ENCODE measurements at regions not wholly inside any gene's neighbourhood (a gene's known extent, or its start where the extent isn't known, plus 50 kb on each side); places are given as distances from the start of the nearest gene placed in this dataset.

DNA sequence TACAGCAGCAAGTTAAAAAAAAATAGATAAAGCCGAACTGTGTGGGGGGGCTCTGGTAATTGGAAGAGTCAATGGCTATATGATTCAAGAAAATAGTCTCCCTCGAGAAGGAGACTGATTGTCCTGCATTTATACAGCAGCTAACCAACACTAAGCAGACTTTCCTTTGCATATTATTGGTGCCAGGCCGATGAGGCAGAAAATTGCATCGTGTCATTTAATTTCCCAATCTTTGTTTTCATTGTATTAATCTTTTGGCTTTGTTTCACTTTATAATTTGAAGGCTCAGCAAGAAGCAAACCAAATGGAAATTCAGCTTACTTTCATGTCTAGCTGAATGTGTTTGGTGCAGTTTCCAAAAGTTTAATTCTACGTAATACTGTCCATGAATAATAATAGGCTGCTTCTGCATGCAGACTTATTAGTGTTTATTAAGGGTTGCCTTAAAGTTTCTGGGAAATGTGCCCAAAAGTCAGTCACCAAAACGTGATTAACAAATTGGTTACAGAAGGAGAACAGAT, 258.5 kb downstream of the HACE1 start:
- ChIA-PET SMC1A (ENCODE audit: uncharacterized antibody, unreplicated experiment) (no interaction called here), CTCF (no interaction called here), POLR2A (no interaction called here), RAD21 (ENCODE audit: unreplicated experiment) (no interaction called here)
- Histone ChIP-seq H3K9ac (ENCODE audit: control insufficient read depth, insufficient read depth, low read length) (no peak overlapping the region), H3K4me2 (ENCODE audit: control insufficient read depth, insufficient read depth) (no peak overlapping the region), H3K36me3 (ENCODE audit: control insufficient read depth in 2 of 2, insufficient read depth in 2 of 2, low read length in 1 of 2) (no peaks in the 10 kb centered on the region), H3K4me1 (ENCODE audit: control insufficient read depth, insufficient read depth, low read length) (no peaks in the 10 kb centered on the region), H3K27ac (ENCODE audit: control insufficient read depth, insufficient read depth) (no peak overlapping the region), H3K79me2 (ENCODE audit: control insufficient read depth, insufficient read depth, low read length) (no peaks in the 10 kb centered on the region), H3K4me3 (no peak overlapping the region), H3K9me3 (replicated peaks; ENCODE audit: control insufficient read depth, insufficient read depth, low read length) (no peaks in the 10 kb centered on the region), H3K27me3 (replicated peaks in 1 of 2; ENCODE audit: control insufficient read depth in 2 of 2, insufficient read depth in 2 of 2, low read length in 1 of 2) (no peaks in the 10 kb centered on the region), H2AFZ (ENCODE audit: control insufficient read depth, low read depth, low read length) (no peak overlapping the region), H4K20me1 (ENCODE audit: control insufficient read depth, insufficient read depth) (no peaks in the 10 kb centered on the region)
- no peak for DNase-seq (ENCODE audit: low read depth, low spot score)
- no peak for FAIRE-seq
- no peak for TF ChIP-seq EP300 (IDR thresholded peaks at IDR 0.05; ENCODE audit: borderline replicate concordance in 1 of 2, control insufficient read depth in 1 of 2, low read depth in 2 of 2, low read length in 2 of 2)
- no peak for TF ChIP-seq TCF3 (IDR thresholded peaks at IDR 0.05; ENCODE audit: borderline replicate concordance, insufficient read depth, low read depth, low read length)
- intact Hi-C loops (cut with micrococcal nuclease; ENCODE audit: unreplicated experiment): no loop called here
- 33% methylated on average over 6 of the region's 6 CpGs for WGBS (ENCODE audit: insufficient coverage, insufficient replicate concordance, low lambda C conversion rate, missing lambda C conversion rate)
- no TSS peak for BruUV-seq (replicated peaks)
- ATAC-seq: no peak
- in situ Hi-C loops (cut with MboI): no loop called here

DNA sequence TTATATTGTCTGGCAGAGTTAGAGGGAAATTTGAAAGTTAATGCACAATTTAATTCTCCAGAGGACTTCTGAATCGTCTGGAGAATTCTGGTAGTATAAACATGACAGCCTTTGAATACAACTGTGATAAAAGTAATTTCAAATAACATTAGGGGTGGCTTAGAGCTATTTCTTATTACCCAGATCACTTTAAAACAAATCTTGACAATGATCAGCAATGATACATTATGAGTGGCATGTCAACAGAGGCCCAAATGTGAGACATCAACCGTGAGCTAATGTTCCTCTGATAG, 259.1 kb downstream of the HACE1 start:
- TF ChIP-seq MTA2 (IDR thresholded peaks at IDR 0.05; ENCODE audit: low read depth) (no peak), BMI1 (IDR thresholded peaks at IDR 0.05; ENCODE audit: borderline replicate concordance) (no peak), DPF2 (IDR thresholded peaks at IDR 0.05) (no peak), SIN3A (IDR thresholded peaks at IDR 0.05; ENCODE audit: low read depth, low read length) (no peak), BACH1 (IDR thresholded peaks at IDR 0.05; ENCODE audit: borderline replicate concordance) (no peak), CHD2 (IDR thresholded peaks at IDR 0.05; ENCODE audit: borderline replicate concordance, low read depth, low read length) (no peak), ZNF274 (IDR thresholded peaks at IDR 0.05; ENCODE audit: insufficient read depth, insufficient read length) (no peak), ZNF384 (IDR thresholded peaks at IDR 0.05; ENCODE audit: borderline replicate concordance, low read depth, low read length) (no peak), RBBP5 (conservative IDR thresholded peaks at IDR 0.05) (no peak), ZNF24 (IDR thresholded peaks at IDR 0.05) (no peak), FOS (IDR thresholded peaks at IDR 0.05; ENCODE audit: borderline replicate concordance, extremely low read depth, insufficient read length) (no peak)
- TF ChIP-seq, protein P1, sequence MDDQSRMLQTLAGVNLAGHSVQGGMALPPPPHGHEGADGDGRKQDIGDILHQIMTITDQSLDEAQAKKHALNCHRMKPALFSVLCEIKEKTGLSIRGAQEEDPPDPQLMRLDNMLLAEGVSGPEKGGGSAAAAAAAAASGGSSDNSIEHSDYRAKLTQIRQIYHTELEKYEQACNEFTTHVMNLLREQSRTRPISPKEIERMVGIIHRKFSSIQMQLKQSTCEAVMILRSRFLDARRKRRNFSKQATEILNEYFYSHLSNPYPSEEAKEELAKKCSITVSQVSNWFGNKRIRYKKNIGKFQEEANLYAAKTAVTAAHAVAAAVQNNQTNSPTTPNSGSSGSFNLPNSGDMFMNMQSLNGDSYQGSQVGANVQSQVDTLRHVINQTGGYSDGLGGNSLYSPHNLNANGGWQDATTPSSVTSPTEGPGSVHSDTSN (IDR thresholded peaks at IDR 0.05; ENCODE audit: insufficient replicate concordance, low read depth, low read length): no peak
- TF ChIP-seq, protein P2, sequence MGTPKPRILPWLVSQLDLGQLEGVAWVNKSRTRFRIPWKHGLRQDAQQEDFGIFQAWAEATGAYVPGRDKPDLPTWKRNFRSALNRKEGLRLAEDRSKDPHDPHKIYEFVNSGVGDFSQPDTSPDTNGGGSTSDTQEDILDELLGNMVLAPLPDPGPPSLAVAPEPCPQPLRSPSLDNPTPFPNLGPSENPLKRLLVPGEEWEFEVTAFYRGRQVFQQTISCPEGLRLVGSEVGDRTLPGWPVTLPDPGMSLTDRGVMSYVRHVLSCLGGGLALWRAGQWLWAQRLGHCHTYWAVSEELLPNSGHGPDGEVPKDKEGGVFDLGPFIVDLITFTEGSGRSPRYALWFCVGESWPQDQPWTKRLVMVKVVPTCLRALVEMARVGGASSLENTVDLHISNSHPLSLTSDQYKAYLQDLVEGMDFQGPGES (IDR thresholded peaks at IDR 0.05): no peak
- CTCF ChIA-PET: no interaction called here
- RAD21 ChIA-PET (ENCODE audit: unreplicated experiment): no interaction called here

More for the DNA sequence above, 259.1 kb downstream of the HACE1 start:
- Histone ChIP-seq H3K27me3 (replicated peaks in 1 of 2; ENCODE audit: control insufficient read depth in 2 of 2, insufficient read depth in 2 of 2, low read length in 1 of 2) (no peaks in the 10 kb centered on the region), H3K36me3 (ENCODE audit: control insufficient read depth in 2 of 2, insufficient read depth in 2 of 2, low read length in 1 of 2) (no peaks in the 10 kb centered on the region), H3K79me2 (ENCODE audit: control insufficient read depth, insufficient read depth, low read length) (no peaks in the 10 kb centered on the region), H3K4me1 (ENCODE audit: control insufficient read depth, insufficient read depth, low read length) (no peaks in the 10 kb centered on the region), H3K27ac (ENCODE audit: control insufficient read depth, insufficient read depth) (no peak overlapping the region), H4K20me1 (ENCODE audit: control insufficient read depth, insufficient read depth) (no peaks in the 10 kb centered on the region), H3K4me2 (ENCODE audit: control insufficient read depth, insufficient read depth) (no peak overlapping the region), H3K9ac (ENCODE audit: control insufficient read depth, insufficient read depth, low read length) (no peak overlapping the region), H3K4me3 (no peak overlapping the region), H3K9me3 (replicated peaks; ENCODE audit: control insufficient read depth, insufficient read depth, low read length) (no peaks in the 10 kb centered on the region), H2AFZ (ENCODE audit: control insufficient read depth, low read depth, low read length) (no peak overlapping the region)
- in situ Hi-C loops (cut with MboI): no loop called here
- intact Hi-C loops (cut with micrococcal nuclease; ENCODE audit: unreplicated experiment): no loop called here
- no TSS peak for BruUV-seq (replicated peaks)
- DNase-seq (ENCODE audit: low read depth, low spot score) (no peak), ATAC-seq (no peak), FAIRE-seq (no peak)
- WGBS (ENCODE audit: insufficient coverage, insufficient replicate concordance, low lambda C conversion rate, missing lambda C conversion rate): 0% methylated on average over 2 of the region's 2 CpGs
- ChIA-PET SMC1A (ENCODE audit: uncharacterized antibody, unreplicated experiment) (no interaction called here), POLR2A (no interaction called here)
